ENCODE measurements at regions not wholly inside any gene's neighbourhood (a gene's known extent, or its start where the extent isn't known, plus 50 kb on each side); places are given as distances from the start of the nearest gene placed in this dataset.
"Not testable (repeated sequence)": the region's sequence is repeated elsewhere in the genome, so short reads cannot be mapped to it uniquely, and the experiment has no call there.

- in situ Hi-C loops (cut with HindIII; ENCODE audit: low pct_ligation_motif_present, low pct_unique_long_range_greater_than_20kb, low sequenced_read_pairs) = no loop called here
- no peak for DNase-seq
Observed at GRCh38 chr5:153233933-153234332, 256.5 kb upstream of the GRIA1 start.

GRCh38 chr5:153236319-153236718, 254.2 kb upstream of the GRIA1 start:
- no peak for DNase-seq
- in situ Hi-C loops (cut with HindIII; ENCODE audit: low pct_ligation_motif_present, low pct_unique_long_range_greater_than_20kb, low sequenced_read_pairs) = no loop called here

DNA sequence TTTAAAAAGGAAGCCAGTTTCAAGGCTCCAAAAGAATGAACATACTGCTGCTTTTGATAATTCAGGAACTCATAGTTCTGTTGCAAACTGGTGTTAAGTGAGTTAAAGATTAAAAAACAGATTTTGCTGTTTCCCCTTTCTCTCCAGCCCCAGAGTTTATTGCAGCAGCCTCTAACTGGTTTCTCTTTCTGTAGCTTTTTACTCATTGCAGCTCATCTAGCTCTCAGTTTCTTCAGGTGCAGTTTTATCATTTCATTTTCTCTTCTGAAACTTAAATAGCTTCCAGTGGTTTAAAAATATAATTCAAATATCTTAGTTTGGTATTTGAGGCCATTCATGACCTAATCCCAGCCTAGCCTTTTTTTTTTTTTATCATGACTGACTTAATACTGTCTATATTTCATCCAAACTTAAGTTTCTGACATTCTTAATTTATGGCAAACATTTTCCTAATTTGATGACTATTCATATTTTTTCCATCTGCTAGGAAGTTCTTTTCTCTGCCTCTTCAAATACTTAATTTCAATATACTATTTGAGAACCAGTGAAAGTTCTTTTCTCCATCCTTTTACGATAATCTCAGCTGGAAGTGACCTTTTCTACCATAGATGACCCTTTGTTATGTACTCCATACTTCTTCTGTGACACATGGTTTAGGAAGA, 252.7 kb upstream of the GRIA1 start:
- in situ Hi-C loops (cut with HindIII; ENCODE audit: low pct_ligation_motif_present, low pct_unique_long_range_greater_than_20kb, low sequenced_read_pairs) = no loop called here
- no peak for DNase-seq

- in situ Hi-C loops (cut with HindIII; ENCODE audit: low pct_ligation_motif_present, low pct_unique_long_range_greater_than_20kb, low sequenced_read_pairs) = no loop called here
- DNase-seq = no peak
Observed at GRCh38 chr5:153257381-153257780, 233.1 kb upstream of the GRIA1 start.

DNA sequence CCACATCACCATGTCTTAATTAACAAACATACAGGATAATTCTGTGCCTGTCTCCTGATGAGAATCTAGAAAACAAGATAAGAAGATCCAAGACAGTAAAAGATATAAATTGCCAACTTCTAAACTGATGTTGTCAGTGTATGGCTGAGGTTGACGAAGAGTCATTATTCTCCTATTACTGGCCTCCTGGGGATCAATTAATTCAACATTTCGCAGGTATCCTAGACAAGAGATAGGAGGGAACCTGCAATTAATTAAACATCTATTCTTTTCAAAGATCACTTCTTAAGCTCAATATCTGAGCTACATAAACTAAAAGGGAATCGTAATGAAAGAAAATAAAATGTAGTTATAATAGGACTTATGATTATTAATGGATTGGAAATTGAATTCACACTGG, 232.0 kb upstream of the GRIA1 start:
- in situ Hi-C loops (cut with HindIII; ENCODE audit: low pct_ligation_motif_present, low pct_unique_long_range_greater_than_20kb, low sequenced_read_pairs) = no loop called here
- DNase-seq = no peak

DNA sequence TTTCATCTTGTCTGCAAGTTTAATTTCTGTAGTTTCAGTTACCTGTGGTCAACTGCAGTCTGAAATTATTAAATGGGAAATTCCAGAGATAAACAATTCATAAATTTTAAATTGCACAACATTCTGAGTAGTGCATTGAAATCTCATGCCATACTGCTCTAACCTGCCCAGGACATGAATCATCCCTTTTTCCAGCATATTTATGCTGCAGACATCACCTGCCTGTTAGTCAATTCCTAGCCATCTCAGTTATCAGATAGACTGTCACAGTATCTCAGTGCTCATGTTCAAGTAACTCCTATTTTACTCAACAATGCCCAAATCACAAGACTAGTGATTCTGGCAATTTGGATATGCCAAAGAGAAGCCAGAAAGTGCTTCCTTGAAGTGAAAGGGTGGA, 223.0 kb upstream of the GRIA1 start:
- no peak for DNase-seq
- in situ Hi-C loops (cut with HindIII; ENCODE audit: low pct_ligation_motif_present, low pct_unique_long_range_greater_than_20kb, low sequenced_read_pairs) = no loop called here

- in situ Hi-C loops (cut with HindIII; ENCODE audit: low pct_ligation_motif_present, low pct_unique_long_range_greater_than_20kb, low sequenced_read_pairs) = no loop called here
Observed at GRCh38 chr5:153275695-153276094, 214.8 kb upstream of the GRIA1 start.

GRCh38 chr5:153276151-153276550, 214.3 kb upstream of the GRIA1 start:
- peak; percentile 42 for DNase-seq
- in situ Hi-C loops (cut with HindIII; ENCODE audit: low pct_ligation_motif_present, low pct_unique_long_range_greater_than_20kb, low sequenced_read_pairs) = no loop called here

More at GRCh38 chr5:153275695-153276094, 214.8 kb upstream of the GRIA1 start:
- DNase-seq = no peak

DNA sequence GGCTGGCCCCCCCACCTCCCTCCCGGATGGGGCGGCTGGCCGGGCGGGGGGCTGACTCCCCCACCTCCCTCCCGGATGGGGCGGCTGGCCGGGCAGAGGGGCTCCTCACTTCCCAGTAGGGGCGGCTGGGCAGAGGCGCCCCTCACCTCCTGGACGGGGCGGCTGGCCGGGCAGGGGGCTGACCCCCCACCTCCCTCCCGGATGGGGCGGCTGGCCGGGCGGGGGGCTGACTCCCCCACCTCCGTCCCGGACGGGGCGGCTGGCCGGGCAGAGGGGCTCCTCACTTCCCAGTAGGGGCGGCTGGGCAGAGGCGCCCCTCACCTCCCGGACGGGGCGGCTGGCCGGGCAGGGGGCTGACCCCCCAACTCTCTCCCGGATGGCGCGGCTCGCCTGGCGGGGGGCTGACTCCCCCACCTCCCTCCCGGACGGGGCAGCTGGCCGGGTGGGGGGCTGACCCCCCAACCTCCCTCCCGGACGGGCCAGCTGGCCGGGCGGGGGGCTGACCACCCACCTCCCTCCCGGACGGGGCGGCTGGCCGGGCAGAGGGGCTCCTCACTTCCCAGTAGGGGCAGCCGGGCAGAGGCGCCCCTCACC, 194.1 kb upstream of the GRIA1 start:
- DNase-seq; in situ Hi-C loops (cut with HindIII; ENCODE audit: low pct_ligation_motif_present, low pct_unique_long_range_greater_than_20kb, low sequenced_read_pairs): not testable (repeated sequence)

DNA sequence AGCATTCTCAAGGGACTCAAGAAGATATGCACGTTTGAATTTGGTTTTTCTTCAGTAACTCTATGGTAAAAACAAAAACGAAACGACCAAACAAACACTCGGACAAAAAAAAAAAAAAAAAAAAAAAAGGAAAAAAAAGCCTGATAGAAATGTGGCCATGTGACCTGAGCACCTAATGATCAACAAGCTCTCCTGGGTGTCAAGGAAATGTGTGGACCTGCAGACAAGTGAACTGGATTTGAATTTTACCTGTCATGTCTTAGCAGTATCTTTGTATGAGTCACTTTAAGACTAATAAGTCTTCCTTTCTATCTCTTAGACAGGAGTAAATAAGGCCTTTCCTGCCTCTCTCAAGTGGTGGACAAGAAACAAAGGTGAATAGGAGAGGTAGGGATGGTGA, 190.6 kb upstream of the GRIA1 start:
- no peak for DNase-seq
- in situ Hi-C loops (cut with HindIII; ENCODE audit: low pct_ligation_motif_present, low pct_unique_long_range_greater_than_20kb, low sequenced_read_pairs) = no loop called here

GRCh38 chr5:153308282-153308681, 182.2 kb upstream of the GRIA1 start:
- DNase-seq = no peak
- in situ Hi-C loops (cut with HindIII; ENCODE audit: low pct_ligation_motif_present, low pct_unique_long_range_greater_than_20kb, low sequenced_read_pairs) = no loop called here

GRCh38 chr5:153318556-153318955, 171.9 kb upstream of the GRIA1 start:
- in situ Hi-C loops (cut with HindIII; ENCODE audit: low pct_ligation_motif_present, low pct_unique_long_range_greater_than_20kb, low sequenced_read_pairs) = no loop called here
- no peak for DNase-seq

DNA sequence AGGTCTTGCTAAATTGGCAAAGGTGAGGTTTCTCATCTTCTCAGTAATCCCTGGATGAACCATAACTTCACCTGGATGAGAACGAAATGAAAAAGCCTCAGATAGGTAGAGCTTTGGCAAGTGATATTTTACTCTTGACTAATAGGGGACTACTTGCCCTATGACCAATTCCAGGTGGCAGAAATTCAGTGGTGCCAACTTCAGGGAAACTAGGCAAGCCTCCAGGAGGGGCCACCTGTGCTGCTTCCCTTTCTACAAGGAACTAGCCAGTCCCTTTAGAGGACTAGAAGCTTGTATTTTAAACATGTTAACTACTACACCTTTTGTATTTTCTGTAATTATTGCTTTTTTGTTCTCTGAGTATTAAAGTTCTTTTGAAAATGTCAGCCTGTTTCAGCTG, 169.0 kb upstream of the GRIA1 start:
- in situ Hi-C loops (cut with HindIII; ENCODE audit: low pct_ligation_motif_present, low pct_unique_long_range_greater_than_20kb, low sequenced_read_pairs) = no loop called here
- DNase-seq = no peak

GRCh38 chr5:153340139-153340538, 150.3 kb upstream of the GRIA1 start:
- in situ Hi-C loops (cut with HindIII; ENCODE audit: low pct_ligation_motif_present, low pct_unique_long_range_greater_than_20kb, low sequenced_read_pairs) = no loop called here
- no peak for DNase-seq

DNA sequence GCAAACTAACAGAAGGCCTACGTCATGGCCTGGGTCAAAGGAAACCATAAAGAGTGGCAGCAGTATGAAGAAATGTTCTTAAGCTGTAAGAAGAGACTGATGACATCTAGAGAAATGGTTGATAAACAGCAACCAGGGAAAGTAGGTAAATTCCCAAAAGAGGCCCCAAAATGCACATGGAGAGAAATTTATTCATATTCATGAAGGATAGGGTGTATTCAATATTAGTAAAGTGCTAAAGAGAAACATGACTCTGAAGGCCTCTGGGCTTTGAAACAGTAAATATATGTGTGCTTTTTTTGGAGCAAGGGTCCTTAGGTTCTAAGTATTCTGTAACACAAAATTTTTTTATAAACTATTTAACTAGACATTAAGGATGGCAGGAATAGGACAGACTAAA, 149.7 kb upstream of the GRIA1 start:
- no peak for DNase-seq
- in situ Hi-C loops (cut with HindIII; ENCODE audit: low pct_ligation_motif_present, low pct_unique_long_range_greater_than_20kb, low sequenced_read_pairs) = no loop called here

DNA sequence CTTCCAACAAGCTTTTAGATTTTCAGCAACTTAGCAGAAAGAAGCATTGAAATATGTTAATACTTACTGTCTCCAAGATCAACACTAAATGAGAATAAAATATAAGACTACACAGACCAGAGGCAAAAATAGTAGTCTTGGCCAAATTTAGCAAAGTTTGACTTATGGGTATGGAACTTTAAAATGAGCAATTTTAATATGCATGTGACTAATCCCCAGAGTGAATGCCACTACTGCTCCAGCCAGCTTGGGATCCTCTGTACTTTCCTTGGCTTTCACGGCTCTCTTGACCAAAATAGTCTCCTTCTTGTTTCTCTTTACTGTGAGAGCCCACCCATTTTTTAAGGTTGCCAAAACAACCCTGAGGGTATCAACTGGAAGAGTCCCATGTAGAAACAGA, 148.0 kb upstream of the GRIA1 start:
- DNase-seq = no peak
- in situ Hi-C loops (cut with HindIII; ENCODE audit: low pct_ligation_motif_present, low pct_unique_long_range_greater_than_20kb, low sequenced_read_pairs) = no loop called here

- in situ Hi-C loops (cut with HindIII; ENCODE audit: low pct_ligation_motif_present, low pct_unique_long_range_greater_than_20kb, low sequenced_read_pairs) = no loop called here
- no peak for DNase-seq
Observed at GRCh38 chr5:153347611-153348010, 142.9 kb upstream of the GRIA1 start.

GRCh38 chr5:153350175-153350883, 140.1 kb upstream of the GRIA1 start:
- DNase-seq = no peak
- in situ Hi-C loops (cut with HindIII; ENCODE audit: low pct_ligation_motif_present, low pct_unique_long_range_greater_than_20kb, low sequenced_read_pairs) = no loop called here

DNA sequence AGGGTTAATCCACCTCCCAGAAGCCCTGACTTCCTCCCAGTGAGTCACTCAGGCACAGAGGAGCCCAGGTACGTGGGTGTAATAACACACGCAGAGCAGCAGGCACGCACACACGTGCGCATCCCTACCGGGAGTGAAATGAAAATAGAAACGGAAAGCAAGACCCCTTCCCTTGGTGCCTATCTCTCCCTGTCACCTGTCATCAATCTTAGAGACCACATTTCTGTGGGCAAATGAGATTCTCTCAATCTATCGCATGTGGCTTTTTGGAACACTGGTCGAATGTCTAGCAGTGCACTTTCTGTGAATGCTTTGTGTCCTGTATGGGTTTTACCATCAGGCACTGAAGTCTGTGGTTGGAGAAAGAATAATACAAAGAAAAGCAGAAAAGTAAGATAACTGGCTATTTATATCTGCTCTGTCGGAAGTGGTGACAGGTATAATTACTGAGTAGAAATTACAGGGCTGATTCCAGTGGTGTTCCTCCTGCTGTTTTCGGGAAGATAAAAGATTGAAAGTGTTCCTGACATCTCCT, 137.7 kb upstream of the GRIA1 start:
- in situ Hi-C loops (cut with HindIII; ENCODE audit: low pct_ligation_motif_present, low pct_unique_long_range_greater_than_20kb, low sequenced_read_pairs) = no loop called here
- no peak for DNase-seq
